Neural crest cell (in vitro differentiated cells): ENCODE measurements at regions not wholly inside any gene's neighbourhood (a gene's known extent, or its start where the extent isn't known, plus 50 kb on each side); places are given as distances from the start of the nearest gene placed in this dataset.

ENCODE experiments used
- DNase-seq: peaks from one replicate; pipeline ENCODE4 v3.0.0; 2021; ENCODE audit warnings: low read depth, mixed read lengths, low spot score
- H3K27ac Mint-ChIP-seq: one replicate; pipeline ENCODE4 v1.8.0; 2021; ENCODE audit warnings: mild to moderate bottlenecking, mixed read lengths; ENCODE audit not compliant: unreplicated experiment
- H3K27me3 Mint-ChIP-seq: 2 replicates; pipeline ENCODE4 v1.8.0; 2021; ENCODE audit warnings: low read depth, mild to moderate bottlenecking, mixed read lengths
- H3K36me3 Mint-ChIP-seq: 2 replicates; pipeline ENCODE4 v1.8.0; 2021; ENCODE audit warnings: low read depth, mild to moderate bottlenecking, mixed read lengths
- H3K4me1 Mint-ChIP-seq: 2 replicates; pipeline ENCODE4 v1.8.0; 2021; ENCODE audit warnings: mixed read lengths
- H3K4me3 Mint-ChIP-seq: one replicate; pipeline ENCODE4 v1.8.0; 2021; ENCODE audit warnings: mild to moderate bottlenecking, mixed read lengths
- H3K9me3 Mint-ChIP-seq: 2 replicates; pipeline ENCODE4 v1.8.0; 2021; ENCODE audit warnings: mixed read lengths
- TF ChIP-seq, protein P1 (sequence below): fragments of 200-600 bp; sonication (generic); conservative IDR thresholded peaks from 2 replicates; pipeline ENCODE4 v1.5.0; 2021; ENCODE audit warnings: antibody characterized with exemption, mild to moderate bottlenecking

DNA sequence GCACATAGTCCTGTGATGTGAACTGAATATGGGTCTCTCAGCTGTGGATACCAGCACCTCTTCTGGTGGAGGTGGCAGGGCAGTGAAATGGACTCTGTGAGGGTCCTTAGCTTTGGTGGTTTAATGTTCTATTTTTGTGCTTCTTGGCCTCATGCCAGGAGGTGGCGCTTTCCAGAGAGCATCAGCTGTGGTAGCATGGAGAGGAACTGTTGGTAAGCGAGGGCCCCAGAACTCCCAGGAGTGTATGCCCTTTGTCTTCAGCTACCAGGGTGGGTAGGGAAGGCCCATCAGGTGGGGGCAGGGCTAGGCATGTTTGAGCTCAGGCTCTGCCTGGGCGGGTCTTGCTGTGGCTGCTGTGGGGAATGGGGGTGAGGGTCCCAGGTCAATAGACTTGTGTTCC is 241.7 kb downstream of the AEBP2 start:
- no peak for DNase-seq
- Mint-ChIP-seq H3K27me3 (no peaks in the 10 kb centered on the region), H3K4me1 (no peaks in the 10 kb centered on the region), H3K27ac (no peak overlapping the region), H3K36me3 (peaks cover 5% of the 10 kb centered on the region), H3K9me3 (peaks cover 24% of the 10 kb centered on the region), H3K4me3 (no peak overlapping the region)
- TF ChIP-seq, protein P1, sequence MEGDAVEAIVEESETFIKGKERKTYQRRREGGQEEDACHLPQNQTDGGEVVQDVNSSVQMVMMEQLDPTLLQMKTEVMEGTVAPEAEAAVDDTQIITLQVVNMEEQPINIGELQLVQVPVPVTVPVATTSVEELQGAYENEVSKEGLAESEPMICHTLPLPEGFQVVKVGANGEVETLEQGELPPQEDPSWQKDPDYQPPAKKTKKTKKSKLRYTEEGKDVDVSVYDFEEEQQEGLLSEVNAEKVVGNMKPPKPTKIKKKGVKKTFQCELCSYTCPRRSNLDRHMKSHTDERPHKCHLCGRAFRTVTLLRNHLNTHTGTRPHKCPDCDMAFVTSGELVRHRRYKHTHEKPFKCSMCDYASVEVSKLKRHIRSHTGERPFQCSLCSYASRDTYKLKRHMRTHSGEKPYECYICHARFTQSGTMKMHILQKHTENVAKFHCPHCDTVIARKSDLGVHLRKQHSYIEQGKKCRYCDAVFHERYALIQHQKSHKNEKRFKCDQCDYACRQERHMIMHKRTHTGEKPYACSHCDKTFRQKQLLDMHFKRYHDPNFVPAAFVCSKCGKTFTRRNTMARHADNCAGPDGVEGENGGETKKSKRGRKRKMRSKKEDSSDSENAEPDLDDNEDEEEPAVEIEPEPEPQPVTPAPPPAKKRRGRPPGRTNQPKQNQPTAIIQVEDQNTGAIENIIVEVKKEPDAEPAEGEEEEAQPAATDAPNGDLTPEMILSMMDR, result no peak

DNA sequence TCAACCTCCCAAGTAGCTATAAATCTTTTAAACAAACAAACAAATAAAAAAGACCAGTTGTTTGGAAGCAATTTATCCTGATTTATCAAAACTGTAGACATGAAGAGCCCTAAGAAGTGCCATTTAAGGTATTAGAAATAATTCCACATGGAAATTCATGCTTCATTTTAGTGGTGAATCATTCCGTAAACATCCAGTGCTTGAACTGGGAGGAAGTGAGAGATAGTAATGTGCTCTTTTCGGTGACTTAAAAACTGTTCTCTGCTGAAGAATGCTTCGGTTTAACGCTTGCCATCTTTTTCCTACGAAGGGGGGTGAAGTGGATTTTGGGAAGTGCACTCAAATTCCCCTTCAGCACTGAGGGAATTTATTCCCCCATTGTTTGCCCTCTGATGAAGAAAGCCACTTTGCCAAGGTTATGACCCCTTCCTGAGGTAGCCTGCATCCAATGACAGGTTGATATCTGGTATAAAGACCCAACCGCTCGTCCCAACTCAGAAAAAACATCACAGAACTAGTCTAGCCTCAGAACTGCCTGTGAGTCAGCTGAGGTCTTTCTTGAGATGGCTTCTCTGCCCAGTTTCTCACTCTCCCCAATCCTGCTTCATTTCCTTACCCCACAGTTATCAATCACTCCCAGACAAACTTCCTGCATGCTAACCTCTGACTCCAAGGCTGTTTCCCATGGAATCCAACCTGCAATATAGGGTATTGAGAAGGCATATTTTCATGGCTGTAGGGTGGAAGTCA is 244.1 kb downstream of the AEBP2 start:
- no peak for DNase-seq
- H3K36me3 Mint-ChIP-seq, result peaks cover 5% of the 10 kb centered on the region
- TF ChIP-seq, protein P1, result no peak
- H3K27me3 Mint-ChIP-seq, result no peaks in the 10 kb centered on the region
- H3K9me3 Mint-ChIP-seq, result peaks cover 13% of the 10 kb centered on the region
- no peak overlapping the region for H3K27ac Mint-ChIP-seq
- H3K4me3 Mint-ChIP-seq, result no peak overlapping the region
- no peaks in the 10 kb centered on the region for H3K4me1 Mint-ChIP-seq

DNA sequence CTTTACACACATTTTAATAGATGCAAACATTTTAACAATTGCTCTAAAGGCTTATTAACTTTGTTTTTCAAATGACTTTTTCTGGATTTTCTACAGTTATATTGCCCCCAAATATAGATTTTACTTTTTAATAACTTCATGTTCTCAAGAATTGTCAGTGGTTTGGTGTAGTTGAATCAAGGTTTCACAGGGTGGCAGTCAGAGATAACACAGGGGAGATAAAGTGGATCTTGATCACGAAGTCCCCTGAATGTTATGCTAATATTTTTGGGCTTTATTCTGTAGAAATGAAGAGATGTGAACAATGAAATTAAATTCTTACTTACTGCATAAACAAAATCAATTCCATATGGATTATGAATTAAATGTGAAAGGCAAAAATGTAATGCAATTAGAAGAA is 248.1 kb downstream of the AEBP2 start:
- DNase-seq, result no peak
- H3K27ac Mint-ChIP-seq, result no peak overlapping the region
- TF ChIP-seq, protein P1, result no peak
- H3K4me1 Mint-ChIP-seq, result no peaks in the 10 kb centered on the region
- H3K4me3 Mint-ChIP-seq, result no peak overlapping the region
- H3K9me3 Mint-ChIP-seq, result no peaks in the 10 kb centered on the region
- H3K36me3 Mint-ChIP-seq, result no peaks in the 10 kb centered on the region
- no peaks in the 10 kb centered on the region for H3K27me3 Mint-ChIP-seq

DNA sequence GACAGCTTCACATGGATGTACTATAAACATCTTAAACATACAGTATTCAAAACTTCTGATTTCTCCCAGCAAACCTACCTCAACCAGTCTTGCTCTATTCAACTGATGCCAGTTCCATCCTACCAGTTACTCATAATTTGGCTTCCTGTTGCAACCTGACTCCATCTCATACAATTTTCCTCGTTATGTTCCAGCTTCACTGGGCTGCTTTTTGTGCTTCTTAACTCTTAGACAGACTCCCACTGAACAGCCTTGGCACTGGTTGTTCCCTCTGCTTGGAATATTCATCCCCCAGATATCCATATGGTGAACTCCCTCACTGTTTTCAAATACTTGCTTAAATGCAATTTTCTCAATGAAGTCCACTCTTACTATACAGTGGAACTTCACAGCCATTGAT is 249.2 kb downstream of the AEBP2 start:
- Mint-ChIP-seq H3K36me3 (peaks cover 2% of the 10 kb centered on the region), H3K9me3 (peaks cover 6% of the 10 kb centered on the region), H3K27ac (no peak overlapping the region), H3K4me3 (no peak overlapping the region), H3K27me3 (no peaks in the 10 kb centered on the region), H3K4me1 (no peaks in the 10 kb centered on the region)
- no peak for DNase-seq
- TF ChIP-seq, protein P1, result no peak

DNA sequence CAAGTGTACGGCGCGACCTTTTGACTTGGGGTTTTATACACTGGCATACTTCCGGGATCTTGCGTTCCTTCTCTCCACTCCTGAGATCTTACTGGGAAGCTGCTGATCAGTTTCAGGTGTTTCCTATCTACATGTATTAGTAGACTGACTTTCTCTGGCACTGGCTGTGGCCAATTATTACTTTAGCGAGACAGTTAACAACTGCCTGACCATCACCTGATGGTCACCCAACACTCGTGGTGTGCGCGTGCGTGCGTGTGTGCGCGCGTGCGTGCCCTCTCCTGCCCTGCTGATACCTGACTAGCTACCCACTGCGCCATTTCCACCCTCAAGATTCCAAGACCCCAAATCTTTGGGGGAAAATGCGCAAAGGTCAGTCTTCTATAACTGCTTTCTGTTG is 249.9 kb downstream of the AEBP2 start:
- TF ChIP-seq, protein P1, result no peak
- H3K27me3 Mint-ChIP-seq, result no peaks in the 10 kb centered on the region
- no peaks in the 10 kb centered on the region for H3K4me1 Mint-ChIP-seq
- no peak overlapping the region for H3K27ac Mint-ChIP-seq
- peaks cover 2% of the 10 kb centered on the region for H3K36me3 Mint-ChIP-seq
- no peak overlapping the region for H3K4me3 Mint-ChIP-seq
- H3K9me3 Mint-ChIP-seq, result peaks cover 6% of the 10 kb centered on the region
- no peak for DNase-seq
